ENCODE measurements at regions not wholly inside any gene's neighbourhood (a gene's known extent, or its start where the extent isn't known, plus 50 kb on each side); places are given as distances from the start of the nearest gene placed in this dataset.

GRCh38 chr6:81614292-81614691, 138.2 kb downstream of the TENT5A start:
- TF ChIP-seq CTCF (IDR thresholded peaks at IDR 0.05; ENCODE audit: poor library complexity, severe bottlenecking), result no peak
- no peak for TF ChIP-seq POLR2AphosphoS5 (IDR thresholded peaks at IDR 0.05)
- TF ChIP-seq TAF1 (IDR thresholded peaks at IDR 0.05; ENCODE audit: low read depth), result no peak
- no peak for TF ChIP-seq REST (IDR thresholded peaks at IDR 0.05; ENCODE audit: borderline replicate concordance)
- TF ChIP-seq EZH2 (IDR thresholded peaks at IDR 0.05; ENCODE audit: borderline replicate concordance, insufficient read depth, low read length, poor library complexity, severe bottlenecking), result no peak
- no peak for TF ChIP-seq RAD21 (conservative IDR thresholded peaks at IDR 0.05)
- no peak for TF ChIP-seq SMC3 (conservative IDR thresholded peaks at IDR 0.05; ENCODE audit: poor library complexity)
- TF ChIP-seq EP300 (conservative IDR thresholded peaks at IDR 0.05; ENCODE audit: poor library complexity, severe bottlenecking), result no peak
- TF ChIP-seq MXI1 (conservative IDR thresholded peaks at IDR 0.05; ENCODE audit: poor library complexity, severe bottlenecking), result no peak
